NCI-H187 (cell line): ENCODE measurements at regions not wholly inside any gene's neighbourhood (a gene's known extent, or its start where the extent isn't known, plus 50 kb on each side); places are given as distances from the start of the nearest gene placed in this dataset.

Experiments used
- DNase-seq, 2 experiments: peaks; one replicate each; lab custom pipeline; 2025; lab: John Stamatoyannopoulos, UW

GRCh38 chr2:12970861-12971260 lies 254.1 kb downstream of the TRIB2 start:
- DNase-seq, result no peak

GRCh38 chr2:12971581-12972365 lies 255.0 kb downstream of the TRIB2 start:
- DNase-seq, result no peak

GRCh38 chr2:12978066-12978835 lies 261.5 kb downstream of the TRIB2 start:
- DNase-seq, result no peak

- no peak for DNase-seq
Measured at GRCh38 chr2:12979066-12979465, 262.3 kb downstream of the TRIB2 start.

- no peak for DNase-seq
Measured at GRCh38 chr2:12980817-12981216, 264.1 kb downstream of the TRIB2 start.

- no peak for DNase-seq
Measured at GRCh38 chr2:12982149-12982584, 265.4 kb downstream of the TRIB2 start.

DNA sequence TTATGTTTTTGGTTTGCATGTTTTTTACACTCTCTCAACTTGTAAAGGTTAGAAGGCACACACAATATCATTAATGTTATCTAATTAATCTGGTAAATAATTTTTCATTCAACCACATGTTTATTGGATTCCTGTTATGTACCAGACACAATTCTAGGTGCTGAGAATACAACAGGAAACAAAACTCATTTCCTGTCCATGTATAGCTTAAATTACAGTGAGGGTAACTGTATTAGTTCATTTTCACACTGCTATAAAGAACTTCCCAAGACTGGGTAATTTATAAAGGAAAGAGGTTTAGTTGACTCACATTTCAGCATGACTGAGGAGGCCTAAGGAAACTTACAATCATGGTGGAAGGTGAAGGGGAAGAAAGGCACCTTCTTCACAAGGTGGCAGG lies 270.5 kb downstream of the TRIB2 start:
- DNase-seq, result no peak

GRCh38 chr2:12988279-12988678 lies 271.5 kb downstream of the TRIB2 start:
- no peak for DNase-seq

DNA sequence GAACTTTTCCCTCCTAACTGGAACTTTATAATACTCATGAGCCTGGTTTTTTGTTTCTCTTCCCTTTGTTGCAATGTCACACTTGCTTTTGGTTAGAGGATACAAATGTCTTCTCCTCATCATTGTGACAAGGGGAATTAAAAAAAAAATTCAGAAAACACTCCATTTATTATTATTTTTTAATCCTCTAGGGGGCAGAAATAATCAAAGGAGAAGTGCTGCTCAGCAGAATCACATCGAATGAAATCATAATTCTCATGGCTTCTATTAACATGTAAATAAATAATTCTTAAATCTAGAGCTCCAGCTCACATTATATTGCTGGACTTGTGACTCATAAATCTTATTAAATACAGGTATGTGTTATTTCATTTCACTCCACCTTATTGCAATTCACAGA lies 273.8 kb downstream of the TRIB2 start:
- DNase-seq, result no peak

GRCh38 chr2:12998685-12999084 lies 281.9 kb downstream of the TRIB2 start:
- no peak for DNase-seq

DNA sequence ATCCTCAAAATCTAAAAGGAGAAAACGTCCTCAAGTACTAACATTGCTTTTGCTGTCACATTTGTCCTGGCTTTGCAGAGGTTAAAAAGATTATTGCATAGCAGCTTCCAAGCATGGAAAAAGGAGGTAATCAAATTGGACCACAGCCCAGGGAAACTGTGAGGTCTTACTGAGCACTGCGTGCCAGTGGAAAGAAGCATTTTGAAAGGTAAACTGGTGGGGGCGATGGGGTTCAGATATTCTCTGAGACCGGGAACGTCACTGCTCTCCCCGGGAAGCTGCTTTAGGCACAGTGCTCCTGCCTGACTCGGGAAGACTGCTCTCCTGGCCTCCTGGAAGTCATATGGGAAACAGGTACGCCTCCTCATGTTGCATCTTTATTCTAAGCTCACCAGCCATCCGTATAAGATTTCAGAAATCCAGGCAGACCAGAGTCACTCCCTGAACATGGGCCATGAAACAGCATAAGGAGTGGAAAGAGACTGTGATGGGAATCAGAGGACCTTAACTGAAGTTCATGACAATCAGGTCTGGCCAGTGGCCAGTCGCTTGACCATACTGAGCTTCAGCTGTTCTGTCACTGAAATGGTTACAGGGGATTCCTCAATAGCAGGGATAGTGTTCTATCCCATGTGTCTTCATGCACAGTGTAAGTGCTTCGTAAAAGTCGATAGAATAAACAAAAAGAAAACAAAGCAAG lies 284.1 kb downstream of the TRIB2 start:
- no peak for DNase-seq

DNA sequence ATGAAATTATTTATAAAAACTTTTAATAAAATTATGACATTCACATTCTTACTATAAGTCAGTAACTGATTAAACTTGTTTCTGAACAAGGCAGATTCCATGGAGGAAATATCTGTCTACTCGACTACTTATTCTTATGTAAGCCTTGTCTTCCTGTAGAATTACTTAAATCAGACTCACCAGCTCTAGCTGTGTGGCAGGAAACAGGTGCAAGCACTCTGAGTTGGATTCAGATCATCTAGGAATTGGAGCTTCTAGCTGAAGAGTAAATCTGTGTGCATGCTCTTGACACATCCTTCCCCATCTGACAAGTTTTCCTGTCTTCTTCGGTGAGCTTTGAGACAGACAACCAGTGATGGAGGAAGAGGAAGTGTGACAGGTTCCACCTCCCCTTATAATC lies 284.7 kb downstream of the TRIB2 start:
- no peak for DNase-seq

DNA sequence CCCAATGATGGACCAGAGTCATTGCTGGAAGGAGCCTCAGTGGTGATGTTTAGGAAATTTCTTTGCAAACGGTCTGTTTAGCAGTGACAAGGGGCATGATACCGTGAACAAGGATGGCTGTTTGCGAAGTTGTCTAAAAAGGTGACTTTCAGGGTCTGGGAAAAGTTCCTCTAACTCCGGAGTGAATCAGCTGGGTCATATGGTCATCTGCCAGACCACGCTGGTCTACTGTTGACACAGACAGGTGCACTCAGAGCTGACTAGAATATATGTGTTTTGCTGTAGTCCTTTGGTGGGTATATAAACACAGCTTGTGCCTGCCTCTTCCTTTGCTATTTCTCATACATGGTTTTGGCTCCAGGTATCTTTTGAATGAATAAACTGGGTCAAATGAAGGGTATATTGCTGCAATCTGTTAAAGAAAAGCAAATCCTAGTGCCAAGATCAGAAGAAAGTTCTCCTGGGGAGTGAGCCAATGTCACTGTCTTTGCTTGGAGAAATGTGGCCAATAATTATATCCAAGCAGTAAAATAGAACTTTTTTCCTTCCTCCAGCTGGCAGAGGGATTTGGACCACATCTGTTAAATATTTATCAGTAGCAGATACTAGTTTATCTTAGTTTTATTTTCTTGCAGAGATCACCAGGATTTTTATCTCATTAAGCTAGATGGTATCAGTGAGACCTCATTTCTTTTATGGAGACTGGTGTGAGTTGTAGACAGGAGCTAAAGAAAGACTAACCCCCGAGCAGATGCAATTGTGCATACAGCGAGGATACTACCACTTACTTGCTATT lies 286.0 kb downstream of the TRIB2 start:
- no peak for DNase-seq

DNA sequence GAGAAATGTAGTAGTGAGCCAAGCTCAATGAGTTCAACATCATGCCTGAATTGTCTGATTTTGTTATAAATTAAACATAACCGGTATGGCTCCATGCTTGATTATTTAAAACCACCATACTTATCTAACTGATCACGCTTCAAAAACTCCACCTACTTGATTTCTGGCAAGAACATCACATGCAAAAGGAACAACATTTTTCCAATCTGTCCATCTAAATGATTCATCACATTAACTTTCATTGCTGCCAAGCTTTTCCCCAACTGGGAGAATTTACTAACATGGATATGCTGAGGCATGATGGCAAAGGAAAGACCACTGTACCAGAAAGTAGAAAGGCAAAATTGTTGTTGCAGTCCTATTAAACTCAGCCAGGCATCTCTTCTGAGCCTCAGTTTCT lies 286.8 kb downstream of the TRIB2 start:
- DNase-seq, result no peak

GRCh38 chr2:13005048-13005447 lies 288.3 kb downstream of the TRIB2 start:
- no peak for DNase-seq

DNA sequence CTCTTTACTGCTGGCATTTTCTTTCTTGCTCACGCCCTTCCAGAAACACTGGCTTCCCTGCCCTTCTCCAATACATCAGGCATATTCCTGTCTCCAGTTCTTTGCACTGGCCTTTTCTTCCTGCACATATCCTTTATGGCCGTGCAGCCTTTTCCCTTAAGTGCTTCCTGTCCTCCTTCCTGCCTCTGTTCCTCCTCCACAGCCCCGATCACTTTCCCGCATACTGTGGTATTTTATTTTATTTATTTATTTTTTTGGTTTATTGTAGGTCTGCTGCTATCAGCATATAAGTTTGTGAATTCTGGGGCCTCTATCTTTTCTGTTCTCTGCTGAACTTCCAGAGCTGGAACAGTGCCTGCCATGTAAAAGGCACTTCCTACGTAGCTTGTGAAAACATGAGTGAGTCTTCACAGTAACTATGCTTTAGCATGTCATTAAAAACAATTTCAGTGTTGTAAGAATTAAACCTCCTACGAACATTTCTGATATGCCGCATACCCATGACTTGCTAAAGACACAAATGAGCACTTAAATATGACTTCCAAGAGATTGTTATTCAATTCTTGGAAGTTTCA lies 289.1 kb downstream of the TRIB2 start:
- no peak for DNase-seq

DNA sequence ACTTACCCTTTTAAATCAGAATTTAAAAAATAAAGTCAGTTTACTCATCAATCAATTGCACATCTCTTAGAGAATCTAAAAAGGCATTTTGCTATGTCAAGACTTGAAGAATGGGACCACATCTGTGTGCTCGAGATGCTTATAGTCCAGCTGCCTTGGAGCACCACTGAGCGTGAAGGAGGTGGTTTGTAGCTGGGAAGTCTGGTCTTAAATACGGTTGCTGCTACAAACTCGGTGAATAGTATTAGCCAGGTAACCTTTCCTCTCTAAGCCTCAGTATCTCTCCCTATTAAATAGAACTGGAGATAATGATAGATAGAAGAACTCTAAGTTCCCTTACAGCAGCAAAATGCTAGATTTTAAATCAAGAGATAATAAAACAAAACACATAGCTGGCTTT lies 289.7 kb downstream of the TRIB2 start:
- DNase-seq, result no peak

- peak; percentile 65 to 82 for DNase-seq
Measured at GRCh38 chr2:13006829-13007717, 290.3 kb downstream of the TRIB2 start.

DNA sequence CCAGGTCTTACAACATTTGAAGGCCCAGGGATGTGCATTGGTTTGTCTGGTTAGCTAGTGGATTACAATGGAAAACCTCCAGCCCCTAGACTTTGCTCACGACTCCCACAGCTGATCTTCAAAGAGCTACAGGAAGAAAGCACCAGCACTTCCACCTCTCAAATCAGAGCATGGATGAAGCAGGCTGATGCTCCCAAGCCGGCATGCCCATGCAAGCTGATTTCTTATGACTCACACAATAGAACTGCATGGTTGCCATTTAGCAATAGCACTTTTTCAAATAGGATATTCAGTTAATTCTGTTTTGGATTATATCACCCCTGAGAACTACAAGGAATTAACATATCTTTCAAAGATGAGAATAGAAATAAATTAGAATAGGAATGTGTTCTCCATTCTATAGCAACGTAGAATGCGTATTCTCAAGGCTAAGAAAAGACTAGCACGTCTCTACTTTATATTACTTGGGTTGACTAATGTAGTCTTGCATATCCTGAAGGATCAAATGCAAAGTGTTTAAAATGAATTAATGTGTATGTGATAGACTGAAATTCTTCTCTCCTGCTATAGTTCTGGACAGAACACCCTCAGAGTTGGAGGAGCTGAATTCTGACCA lies 292.4 kb downstream of the TRIB2 start:
- no peak for DNase-seq

DNA sequence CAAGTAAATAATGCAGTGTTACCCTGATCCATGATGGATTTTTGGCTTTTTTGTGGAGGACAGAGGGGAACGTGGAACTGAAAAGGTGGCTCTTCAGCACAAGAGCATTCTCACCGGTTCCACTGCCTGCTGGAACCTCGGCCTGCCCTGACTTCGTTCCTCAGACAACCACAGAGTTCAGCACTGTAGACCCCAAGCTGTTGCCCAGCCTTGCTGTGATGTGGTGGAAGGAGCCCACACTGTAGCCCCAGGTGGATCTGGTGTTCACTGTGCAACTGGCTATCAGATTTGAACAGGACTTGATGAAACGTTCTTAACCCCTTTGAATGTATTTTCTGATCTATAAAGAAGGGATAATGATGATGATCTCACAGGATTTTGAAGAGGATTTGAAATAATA lies 293.5 kb downstream of the TRIB2 start:
- DNase-seq, result no peak
